NCI-H1694 (cell line): ENCODE measurements at regions not wholly inside any gene's neighbourhood (a gene's known extent, or its start where the extent isn't known, plus 50 kb on each side); places are given as distances from the start of the nearest gene placed in this dataset.
A peak's percentile ranks its signal among the peaks of the same experiment; 100 is the strongest.

Experiments
- DNase-seq: peaks from one replicate; lab custom pipeline; 2025; lab: John Stamatoyannopoulos, UW

GRCh38 chr4:138749303-138749702 is 266.3 kb upstream of the NOCT start:
- DNase-seq: no peak

DNA sequence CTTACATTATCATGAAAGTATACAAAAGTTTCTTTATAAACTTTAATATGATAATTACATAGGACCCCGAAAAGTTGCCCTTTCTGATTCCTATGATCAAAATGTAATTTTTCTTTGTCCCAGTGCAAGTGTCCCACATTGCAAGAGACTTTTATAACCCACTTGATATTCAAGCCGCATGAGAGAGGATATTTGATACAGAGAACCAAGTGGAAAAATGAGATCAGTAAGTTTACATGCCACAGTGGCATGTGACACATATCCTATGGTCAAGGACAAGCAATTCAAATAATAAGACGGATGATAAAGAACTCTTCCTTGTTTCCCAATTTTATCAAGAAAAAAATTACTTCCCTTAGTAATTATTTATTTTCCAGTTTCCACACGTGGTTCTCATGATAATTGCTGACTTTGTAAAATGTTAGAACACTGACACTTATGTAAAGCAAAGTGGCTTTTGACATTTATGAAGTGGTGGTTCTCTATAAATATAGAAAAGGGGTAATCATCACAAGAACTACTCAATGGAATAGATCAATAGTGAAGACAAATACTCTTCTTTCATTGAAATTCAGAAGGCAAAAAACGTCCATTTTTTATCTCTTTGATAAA is 273.7 kb upstream of the NOCT start:
- DNase-seq: no peak

GRCh38 chr4:138740816-138741745 is 274.5 kb upstream of the NOCT start:
- DNase-seq: no peak

DNA sequence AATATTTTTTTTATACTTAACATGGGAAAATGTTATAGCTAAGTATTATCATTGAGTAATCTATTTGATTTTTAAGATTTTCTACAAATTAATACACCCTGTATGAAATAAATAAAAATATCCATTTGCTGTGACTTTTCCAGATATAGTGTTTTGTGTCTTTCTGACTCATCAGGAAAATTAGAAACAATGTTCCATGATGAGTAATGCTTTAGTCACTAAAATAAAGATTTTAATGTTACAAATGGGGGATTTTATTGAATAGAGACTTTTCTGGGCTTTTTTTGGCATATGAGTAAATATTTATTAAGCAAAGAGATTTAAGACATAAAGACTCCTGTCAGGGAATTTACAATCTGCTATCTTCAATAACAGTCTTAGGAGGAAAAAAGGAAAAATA is 279.2 kb upstream of the NOCT start:
- no peak for DNase-seq

GRCh38 chr4:138734746-138735145 is 280.8 kb upstream of the NOCT start:
- DNase-seq: no peak

- DNase-seq: no peak
Measured at GRCh38 chr4:138728566-138728965, 287.0 kb upstream of the NOCT start.

- DNase-seq: peak; percentile 72
Measured at GRCh38 chr4:138727731-138728130, 287.9 kb upstream of the NOCT start.

DNA sequence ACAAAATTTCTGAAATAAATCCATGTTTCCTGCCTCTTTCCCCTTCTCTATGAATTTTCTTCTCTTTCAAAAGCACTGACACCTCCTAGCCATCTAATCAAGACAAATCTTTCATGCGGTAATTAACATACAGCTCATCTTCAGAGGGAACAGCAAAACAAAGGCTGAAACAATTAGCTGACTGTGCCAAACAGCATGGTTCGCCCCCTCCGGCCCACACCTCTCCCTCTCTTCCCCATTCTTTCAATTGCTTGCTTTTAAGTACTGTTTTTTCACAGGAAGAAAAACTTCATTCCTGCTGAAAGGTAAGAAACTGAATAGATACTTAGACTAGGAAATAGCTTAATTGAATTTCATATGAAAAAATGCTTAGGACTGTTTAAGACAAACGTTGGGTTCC is 291.1 kb upstream of the NOCT start:
- no peak for DNase-seq

- no peak for DNase-seq
Measured at GRCh38 chr4:138716559-138717335, 298.8 kb upstream of the NOCT start.

DNA sequence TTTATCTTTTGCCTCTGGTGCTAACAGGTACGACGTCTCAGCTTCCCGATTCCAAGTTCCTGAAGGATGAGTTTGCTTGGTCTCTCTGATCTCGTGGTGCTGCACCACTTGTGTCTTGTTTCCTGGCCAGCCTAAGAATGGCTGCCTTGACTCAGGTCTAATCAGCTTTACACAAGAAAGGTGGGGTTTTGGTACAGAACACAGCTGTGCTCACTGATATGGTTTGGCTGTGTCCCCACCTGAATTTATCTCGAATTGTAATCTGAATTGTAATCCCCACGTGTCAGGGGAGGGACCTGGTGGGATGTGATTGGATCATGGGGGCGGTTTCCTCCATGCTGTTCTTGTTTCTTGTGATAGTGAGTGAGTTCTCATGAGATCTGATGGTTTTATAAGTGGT is 305.3 kb upstream of the NOCT start:
- no peak for DNase-seq

DNA sequence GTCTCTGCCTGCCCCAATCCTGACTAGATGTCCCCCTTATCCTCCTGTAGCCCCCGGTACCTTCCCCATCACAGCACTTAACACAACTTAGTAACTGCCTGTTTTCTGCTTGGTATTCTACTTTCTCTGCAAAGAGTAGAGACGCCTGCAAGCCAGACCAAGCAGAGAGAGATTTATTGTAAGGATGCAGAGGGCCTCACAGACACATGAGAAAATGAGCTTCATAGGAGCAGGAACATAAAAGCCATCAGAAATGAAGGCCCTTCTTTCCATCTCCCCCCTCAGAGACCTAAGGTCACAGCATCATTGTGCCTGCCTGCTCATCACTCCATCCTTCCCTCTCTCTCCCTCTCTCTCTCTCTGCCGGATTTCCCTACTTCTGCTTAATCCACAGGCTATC is 305.7 kb upstream of the NOCT start:
- DNase-seq: no peak

DNA sequence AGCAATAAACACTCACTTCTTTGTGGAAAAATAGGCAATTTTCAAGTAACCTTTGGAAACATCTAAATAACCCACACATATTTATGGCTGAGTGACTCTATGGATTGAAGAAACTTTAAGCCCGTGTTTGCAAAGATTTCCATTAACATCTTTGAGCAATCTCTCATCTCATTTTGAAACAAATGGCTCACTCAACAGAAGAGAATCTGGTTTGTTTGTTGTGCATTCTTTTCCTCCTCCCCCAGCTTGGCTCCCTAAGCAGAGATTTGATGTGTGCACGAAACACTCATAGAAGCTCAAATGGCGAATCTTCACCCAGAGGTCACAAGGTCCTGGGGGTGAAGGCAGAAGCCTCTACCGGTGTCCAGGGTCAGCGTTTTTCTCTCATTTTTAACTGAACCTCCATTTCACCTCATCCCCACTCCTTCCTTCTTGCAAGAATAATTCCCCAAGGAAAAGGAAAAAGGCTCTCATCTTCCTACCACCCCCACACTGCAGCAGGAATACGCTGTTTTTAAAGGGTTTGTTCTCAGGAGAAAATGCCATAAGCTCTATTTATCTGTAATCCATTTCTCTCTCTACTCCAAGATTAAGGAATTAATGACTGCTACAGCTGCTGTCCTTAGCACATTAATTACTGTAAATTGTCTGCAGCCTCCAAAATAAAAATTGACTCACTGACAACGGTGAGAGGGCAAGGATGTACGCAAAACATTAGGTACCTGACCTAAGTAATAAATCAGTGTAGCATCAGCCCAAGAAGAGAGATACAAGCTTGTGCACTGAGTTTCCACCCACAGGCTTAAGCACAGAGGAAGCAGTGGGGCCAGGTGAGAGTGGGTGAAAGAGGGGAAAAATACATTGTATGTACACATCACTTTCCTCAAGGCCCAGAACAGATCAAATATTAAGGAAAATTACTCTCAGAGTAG is 307.6 kb upstream of the NOCT start:
- no peak for DNase-seq

DNA sequence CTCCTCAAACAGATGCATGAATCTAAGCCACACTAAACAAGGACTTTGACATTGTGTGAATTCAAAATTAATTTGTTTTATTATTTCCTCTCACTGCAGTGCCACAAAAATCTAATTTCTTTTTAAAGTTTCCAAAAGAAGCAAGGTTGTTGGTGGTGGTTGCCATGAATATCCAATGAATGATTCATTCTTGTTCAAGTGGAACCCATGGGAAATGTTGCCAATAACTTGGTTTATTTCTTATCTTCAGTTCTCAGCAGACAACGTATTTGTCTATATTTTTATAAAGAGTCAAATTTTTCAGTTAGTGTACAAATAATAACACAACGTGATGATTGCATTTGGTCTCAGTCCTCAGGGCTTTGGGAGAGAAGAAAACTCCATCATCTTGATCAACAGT is 309.4 kb upstream of the NOCT start:
- DNase-seq: no peak

DNA sequence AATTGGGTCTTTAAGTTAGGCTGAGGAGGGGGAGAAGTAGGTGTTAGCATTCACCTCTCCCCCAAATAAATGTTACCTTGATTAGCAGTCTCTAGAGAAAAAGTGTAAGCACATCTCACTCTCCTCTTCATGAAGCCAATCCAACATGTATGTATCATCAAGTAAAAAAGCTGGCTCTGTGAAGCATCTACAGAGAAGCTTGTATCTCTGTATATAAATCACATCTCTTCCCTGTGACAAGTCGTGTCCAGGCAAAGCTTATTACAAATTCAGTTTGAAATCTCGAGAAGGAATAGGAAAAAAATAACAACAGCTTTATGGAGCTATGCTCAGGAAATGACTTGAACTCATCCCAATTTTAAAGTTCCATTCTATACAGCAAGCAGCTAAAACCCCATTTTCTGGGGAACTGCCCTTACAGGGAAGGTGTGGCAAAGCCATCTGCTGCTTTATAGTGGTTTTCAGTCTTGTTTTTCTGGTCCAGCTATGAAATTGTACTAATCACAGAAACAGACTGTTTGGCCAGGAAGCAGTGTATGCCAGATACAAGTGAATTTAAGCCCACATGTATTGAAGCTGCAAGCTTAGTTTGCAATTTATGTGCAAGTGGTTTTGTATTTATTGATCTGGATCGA is 313.3 kb upstream of the NOCT start:
- DNase-seq: peak; percentile 82

DNA sequence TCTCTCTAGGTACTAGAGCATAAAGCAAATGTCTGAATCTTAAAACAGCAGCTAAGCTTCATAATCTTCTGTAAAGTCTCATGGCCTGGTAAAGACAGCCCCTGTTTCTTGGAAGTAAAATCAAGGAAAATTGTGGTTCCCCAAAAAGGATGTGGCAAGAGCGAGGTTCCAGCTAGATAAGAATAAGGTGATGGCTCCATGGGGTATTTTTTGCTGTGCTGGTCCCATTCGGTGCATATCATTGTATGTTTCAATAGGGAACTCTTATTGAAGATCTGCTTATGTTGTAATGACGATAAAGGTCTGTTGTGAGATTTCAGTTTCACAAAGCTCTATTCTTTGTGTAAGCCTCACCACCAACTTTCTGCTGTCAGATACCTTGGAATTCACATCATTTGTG is 316.9 kb upstream of the NOCT start:
- DNase-seq: no peak

DNA sequence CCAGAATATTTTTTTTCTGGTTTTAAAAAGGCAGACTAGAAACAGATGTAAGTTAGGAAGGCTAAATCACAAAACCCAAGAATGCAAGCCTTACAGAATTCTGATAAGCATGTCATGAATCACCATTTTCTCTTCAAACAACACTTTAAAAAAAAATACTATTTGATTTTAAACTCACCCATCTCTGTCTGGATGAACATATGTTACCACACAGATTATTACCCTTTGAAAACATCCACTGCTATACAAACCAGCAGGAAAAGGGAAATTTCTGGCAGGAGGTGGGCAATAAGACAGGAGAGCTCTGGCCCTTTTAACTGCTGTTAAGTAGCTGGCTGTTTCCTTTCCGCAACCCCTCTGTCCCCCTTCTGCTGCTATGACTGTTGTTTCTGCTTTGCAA is 317.7 kb upstream of the NOCT start:
- peak; percentile 9 for DNase-seq

DNA sequence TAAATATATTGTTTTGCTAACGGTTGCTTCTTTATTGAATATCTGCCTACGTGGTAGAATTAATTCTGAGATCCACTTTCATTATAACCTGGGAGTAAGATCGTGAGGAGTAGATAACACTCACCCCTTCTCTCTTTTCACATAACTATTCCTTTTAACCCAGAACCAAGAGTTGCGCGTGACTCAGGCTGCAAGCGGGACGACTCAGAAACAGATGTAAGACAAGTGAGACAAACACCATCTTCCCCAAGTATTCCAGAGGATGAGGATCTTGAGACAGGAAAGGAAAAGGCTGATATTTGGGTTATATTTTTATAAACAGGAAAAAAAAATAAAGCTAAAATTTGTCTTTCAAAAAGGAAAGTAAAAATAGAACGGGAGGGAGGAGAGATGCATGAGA is 318.8 kb upstream of the NOCT start:
- DNase-seq: no peak

GRCh38 chr4:138696058-138696457 is 319.5 kb upstream of the NOCT start:
- no peak for DNase-seq

- no peak for DNase-seq
Measured at GRCh38 chr4:138693526-138693925, 322.1 kb upstream of the NOCT start.

DNA sequence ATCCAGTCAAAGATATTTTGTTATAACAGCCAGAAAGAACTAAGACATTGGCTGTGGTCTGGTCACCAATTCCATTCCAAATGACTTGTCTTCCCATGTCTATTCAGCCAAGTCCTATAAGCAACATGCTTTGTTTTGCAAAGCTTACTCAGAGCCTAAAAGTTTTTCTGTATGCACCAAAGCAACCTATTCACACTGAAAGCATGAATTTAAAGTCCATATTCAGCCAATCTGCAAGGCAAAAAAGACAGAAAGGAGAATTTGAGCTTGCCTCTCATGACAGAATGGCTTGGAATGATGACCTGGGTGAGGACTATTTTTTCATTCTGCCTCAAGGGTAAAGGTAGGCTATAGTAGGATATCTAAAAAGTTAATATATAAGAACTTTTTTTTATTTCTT is 323.2 kb upstream of the NOCT start:
- no peak for DNase-seq

GRCh38 chr4:138689593-138689992 is 326.0 kb upstream of the NOCT start:
- no peak for DNase-seq
